Astrocyte (in vitro differentiated cells and primary cell): ENCODE measurements at regions not wholly inside any gene's neighbourhood (a gene's known extent, or its start where the extent isn't known, plus 50 kb on each side); places are given as distances from the start of the nearest gene placed in this dataset.

Experiments
- CTCF ChIP-seq: IDR thresholded peaks from 2 replicates; pipeline ENCODE4 v1.5.1; 2011; ENCODE audit warnings: low read depth, mild to moderate bottlenecking, inconsistent platforms, low read length, moderate library complexity; ENCODE audit not compliant: insufficient read depth
- EZH2 ChIP-seq: IDR thresholded peaks from 2 replicates; pipeline ENCODE4 v1.6.1; 2012; ENCODE audit warnings: mild to moderate bottlenecking, low read length, inconsistent platforms; ENCODE audit not compliant: insufficient read depth

GRCh38 chrX:39011454-39012221 lies 210.4 kb downstream of the MID1IP1 start:
- no peak for TF ChIP-seq EZH2
- no peak for TF ChIP-seq CTCF
